ENCODE measurements at regions not wholly inside any gene's neighbourhood (a gene's known extent, or its start where the extent isn't known, plus 50 kb on each side); places are given as distances from the start of the nearest gene placed in this dataset.

DNA sequence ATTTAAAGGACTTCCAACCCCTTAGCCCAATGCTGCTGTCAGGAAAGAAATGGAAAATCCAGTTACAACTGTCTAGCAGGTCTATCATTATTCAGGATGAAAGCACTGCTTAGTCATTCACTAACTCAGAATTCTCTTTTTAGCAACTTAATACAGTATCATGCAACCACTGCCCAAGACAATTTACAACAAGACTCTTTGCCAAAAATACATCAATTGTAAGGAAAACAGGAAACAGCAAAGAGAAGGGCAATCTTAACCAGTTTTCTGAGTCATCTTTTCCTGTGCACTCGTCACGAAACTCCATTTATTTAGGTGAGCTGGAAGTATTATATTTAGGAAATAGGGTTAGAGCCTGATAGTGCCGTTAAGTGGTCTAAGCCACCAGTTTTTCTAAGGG is 1197.7 kb upstream of the CITED2 start:
- TF ChIP-seq, protein P1, sequence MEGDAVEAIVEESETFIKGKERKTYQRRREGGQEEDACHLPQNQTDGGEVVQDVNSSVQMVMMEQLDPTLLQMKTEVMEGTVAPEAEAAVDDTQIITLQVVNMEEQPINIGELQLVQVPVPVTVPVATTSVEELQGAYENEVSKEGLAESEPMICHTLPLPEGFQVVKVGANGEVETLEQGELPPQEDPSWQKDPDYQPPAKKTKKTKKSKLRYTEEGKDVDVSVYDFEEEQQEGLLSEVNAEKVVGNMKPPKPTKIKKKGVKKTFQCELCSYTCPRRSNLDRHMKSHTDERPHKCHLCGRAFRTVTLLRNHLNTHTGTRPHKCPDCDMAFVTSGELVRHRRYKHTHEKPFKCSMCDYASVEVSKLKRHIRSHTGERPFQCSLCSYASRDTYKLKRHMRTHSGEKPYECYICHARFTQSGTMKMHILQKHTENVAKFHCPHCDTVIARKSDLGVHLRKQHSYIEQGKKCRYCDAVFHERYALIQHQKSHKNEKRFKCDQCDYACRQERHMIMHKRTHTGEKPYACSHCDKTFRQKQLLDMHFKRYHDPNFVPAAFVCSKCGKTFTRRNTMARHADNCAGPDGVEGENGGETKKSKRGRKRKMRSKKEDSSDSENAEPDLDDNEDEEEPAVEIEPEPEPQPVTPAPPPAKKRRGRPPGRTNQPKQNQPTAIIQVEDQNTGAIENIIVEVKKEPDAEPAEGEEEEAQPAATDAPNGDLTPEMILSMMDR (IDR thresholded peaks at IDR 0.05) = no peak
- TF ChIP-seq POLR2A (IDR thresholded peaks at IDR 0.05) = no peak
